HG02852 (cell line): ENCODE measurements at regions not wholly inside any gene's neighbourhood (a gene's known extent, or its start where the extent isn't known, plus 50 kb on each side); places are given as distances from the start of the nearest gene placed in this dataset.

Source experiments
- ATAC-seq: cut with Tn5 transposase; IDR thresholded peaks from one replicate; pipeline ENCODE4 v1.9.1; 2021; ENCODE audit warnings: mild to moderate bottlenecking, moderate library complexity; ENCODE audit not compliant: unreplicated experiment

GRCh38 chr7:156458011-156458410 is 182.6 kb upstream of the RNF32 start:
- ATAC-seq: no peak

GRCh38 chr7:156456503-156457115 is 184.0 kb upstream of the RNF32 start:
- ATAC-seq: no peak

GRCh38 chr7:156456032-156456431 is 184.5 kb upstream of the RNF32 start:
- ATAC-seq: no peak

- ATAC-seq: no peak
Measured at GRCh38 chr7:156450473-156450872, 190.1 kb upstream of the RNF32 start.

- ATAC-seq: no peak
Measured at GRCh38 chr7:156448918-156449317, 191.7 kb upstream of the RNF32 start.

GRCh38 chr7:156446990-156447389 is 193.6 kb upstream of the RNF32 start:
- ATAC-seq: no peak

- ATAC-seq: no peak
Measured at GRCh38 chr7:156445997-156446761, 194.4 kb upstream of the RNF32 start.

GRCh38 chr7:156442516-156442915 is 198.1 kb upstream of the RNF32 start:
- no peak for ATAC-seq

- no peak for ATAC-seq
Measured at GRCh38 chr7:156440456-156440855, 200.1 kb upstream of the RNF32 start.

GRCh38 chr7:156438011-156438410 is 202.6 kb upstream of the RNF32 start:
- no peak for ATAC-seq

- ATAC-seq: no peak
Measured at GRCh38 chr7:156437021-156437614, 203.5 kb upstream of the RNF32 start.

GRCh38 chr7:156435486-156436231 is 204.9 kb upstream of the RNF32 start:
- ATAC-seq: no peak

GRCh38 chr7:156434706-156435105 is 205.9 kb upstream of the RNF32 start:
- ATAC-seq: no peak

GRCh38 chr7:156432018-156432417 is 208.6 kb upstream of the RNF32 start:
- no peak for ATAC-seq

- ATAC-seq: no peak
Measured at GRCh38 chr7:156430109-156430508, 210.5 kb upstream of the RNF32 start.

GRCh38 chr7:156429514-156429913 is 211.1 kb upstream of the RNF32 start:
- ATAC-seq: no peak

- ATAC-seq: no peak
Measured at GRCh38 chr7:156423876-156424275, 216.7 kb upstream of the RNF32 start.

- no peak for ATAC-seq
Measured at GRCh38 chr7:156420496-156420895, 220.1 kb upstream of the RNF32 start.

GRCh38 chr7:156419782-156420181 is 220.8 kb upstream of the RNF32 start:
- ATAC-seq: no peak

- no peak for ATAC-seq
Measured at GRCh38 chr7:156402255-156402654, 238.3 kb upstream of the RNF32 start.

- ATAC-seq: no peak
Measured at GRCh38 chr7:156401617-156402016, 239.0 kb upstream of the RNF32 start.

GRCh38 chr7:156400046-156400445 is 240.5 kb upstream of the RNF32 start:
- no peak for ATAC-seq
